Thyroid gland (tissue), 4 donors: ENCODE measurements at regions not wholly inside any gene's neighbourhood (a gene's known extent, or its start where the extent isn't known, plus 50 kb on each side); places are given as distances from the start of the nearest gene placed in this dataset.

ENCODE experiments used
- POLR2A ChIP-seq, 2 donors: fragments of 450-650 bp; IDR thresholded peaks; one replicate each; pipeline ENCODE4 v1.6.1; 2017; ENCODE audit warnings: antibody characterized with exemption in 2 of 2, mild to moderate bottlenecking in 2 of 2, moderate library complexity in 1 of 2
- TF ChIP-seq, protein P1 (sequence below), 6 experiments: fragments of 200-600 bp in 3 of 6; fragments of 450-650 bp in 3 of 6; sonication (generic) in 3 of 6; IDR thresholded peaks; one replicate each; pipeline ENCODE4 v1.5.1; 2016 to 2019; ENCODE audit warnings: antibody characterized with exemption in 6 of 6, mild to moderate bottlenecking in 2 of 6, inconsistent platforms in 1 of 6, moderate library complexity in 1 of 6

DNA sequence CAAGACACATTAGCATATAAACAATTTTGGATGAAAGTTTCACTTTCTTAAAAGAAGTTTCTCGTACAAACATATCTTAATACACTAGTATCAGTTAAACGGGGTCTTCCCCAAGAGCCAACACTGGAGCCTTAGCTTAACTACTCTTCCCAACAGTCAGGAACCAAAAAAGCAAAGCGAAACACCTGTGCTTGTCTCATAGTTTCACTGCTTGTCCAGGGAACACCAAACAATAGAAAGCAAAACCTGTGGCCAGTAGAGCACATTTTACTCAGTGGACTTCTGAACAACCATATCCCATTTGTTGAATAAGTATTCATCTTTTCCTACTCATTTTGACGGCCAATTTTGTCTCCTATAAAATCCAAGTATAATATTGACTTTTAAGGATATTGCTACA, 391.4 kb downstream of the ELAVL2 start:
- TF ChIP-seq, protein P1, sequence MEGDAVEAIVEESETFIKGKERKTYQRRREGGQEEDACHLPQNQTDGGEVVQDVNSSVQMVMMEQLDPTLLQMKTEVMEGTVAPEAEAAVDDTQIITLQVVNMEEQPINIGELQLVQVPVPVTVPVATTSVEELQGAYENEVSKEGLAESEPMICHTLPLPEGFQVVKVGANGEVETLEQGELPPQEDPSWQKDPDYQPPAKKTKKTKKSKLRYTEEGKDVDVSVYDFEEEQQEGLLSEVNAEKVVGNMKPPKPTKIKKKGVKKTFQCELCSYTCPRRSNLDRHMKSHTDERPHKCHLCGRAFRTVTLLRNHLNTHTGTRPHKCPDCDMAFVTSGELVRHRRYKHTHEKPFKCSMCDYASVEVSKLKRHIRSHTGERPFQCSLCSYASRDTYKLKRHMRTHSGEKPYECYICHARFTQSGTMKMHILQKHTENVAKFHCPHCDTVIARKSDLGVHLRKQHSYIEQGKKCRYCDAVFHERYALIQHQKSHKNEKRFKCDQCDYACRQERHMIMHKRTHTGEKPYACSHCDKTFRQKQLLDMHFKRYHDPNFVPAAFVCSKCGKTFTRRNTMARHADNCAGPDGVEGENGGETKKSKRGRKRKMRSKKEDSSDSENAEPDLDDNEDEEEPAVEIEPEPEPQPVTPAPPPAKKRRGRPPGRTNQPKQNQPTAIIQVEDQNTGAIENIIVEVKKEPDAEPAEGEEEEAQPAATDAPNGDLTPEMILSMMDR (IDR thresholded peaks at IDR 0.05) = no peak
- no peak for TF ChIP-seq POLR2A (IDR thresholded peaks at IDR 0.05)
